Panc1 (cell line): ENCODE measurements at regions not wholly inside any gene's neighbourhood (a gene's known extent, or its start where the extent isn't known, plus 50 kb on each side); places are given as distances from the start of the nearest gene placed in this dataset.

Source experiments
- POLR2AphosphoS5 ChIP-seq: IDR thresholded peaks from 2 replicates; pipeline ENCODE4 v1.6.1; 2012; ENCODE audit warnings: mild to moderate bottlenecking, low read depth, low read length, moderate library complexity
- SIN3A ChIP-seq: IDR thresholded peaks from 2 replicates; pipeline ENCODE4 v1.6.1; 2012; ENCODE audit warnings: low read depth, mild to moderate bottlenecking, low read length, moderate library complexity, borderline replicate concordance; ENCODE audit not compliant: insufficient read depth
- TCF7L2 ChIP-seq: IDR thresholded peaks from 2 replicates; pipeline ENCODE4 v1.6.1; 2011; ENCODE audit warnings: mild to moderate bottlenecking, low read depth, low read length, inconsistent platforms
- TF ChIP-seq, protein P1 (sequence below): fragments of 450-650 bp; IDR thresholded peaks from 2 replicates; pipeline ENCODE4 v1.5.1; 2017; ENCODE audit warnings: mild to moderate bottlenecking
- TF ChIP-seq, protein P2 (sequence below), 2 experiments: IDR thresholded peaks; 2 replicates each; pipeline ENCODE4 v1.6.1; 2011 to 2012; ENCODE audit warnings: low read depth in 2 of 2, control low read depth in 1 of 2, low read length in 1 of 2, mild to moderate bottlenecking in 1 of 2, moderate library complexity in 1 of 2; ENCODE audit not compliant: insufficient read depth in 1 of 2

DNA sequence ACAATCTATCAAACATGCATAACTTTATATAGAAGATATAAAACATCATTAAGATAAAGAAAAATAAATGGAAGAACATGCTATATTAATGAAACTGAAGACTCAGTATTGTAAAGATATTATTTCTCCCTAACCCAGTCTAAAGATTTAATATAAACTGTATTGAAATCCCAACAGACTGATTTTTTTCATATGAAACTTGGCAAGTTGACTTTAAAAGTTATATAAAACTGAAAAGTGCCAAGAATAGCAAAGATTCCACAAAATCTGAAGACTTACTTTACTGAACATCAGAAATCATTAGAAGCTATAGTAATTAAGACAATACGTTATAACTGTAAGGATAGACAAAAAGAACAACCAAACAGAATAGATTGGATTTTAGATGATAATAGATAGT is 531.3 kb upstream of the MCTP2 start:
- TF ChIP-seq, protein P1, sequence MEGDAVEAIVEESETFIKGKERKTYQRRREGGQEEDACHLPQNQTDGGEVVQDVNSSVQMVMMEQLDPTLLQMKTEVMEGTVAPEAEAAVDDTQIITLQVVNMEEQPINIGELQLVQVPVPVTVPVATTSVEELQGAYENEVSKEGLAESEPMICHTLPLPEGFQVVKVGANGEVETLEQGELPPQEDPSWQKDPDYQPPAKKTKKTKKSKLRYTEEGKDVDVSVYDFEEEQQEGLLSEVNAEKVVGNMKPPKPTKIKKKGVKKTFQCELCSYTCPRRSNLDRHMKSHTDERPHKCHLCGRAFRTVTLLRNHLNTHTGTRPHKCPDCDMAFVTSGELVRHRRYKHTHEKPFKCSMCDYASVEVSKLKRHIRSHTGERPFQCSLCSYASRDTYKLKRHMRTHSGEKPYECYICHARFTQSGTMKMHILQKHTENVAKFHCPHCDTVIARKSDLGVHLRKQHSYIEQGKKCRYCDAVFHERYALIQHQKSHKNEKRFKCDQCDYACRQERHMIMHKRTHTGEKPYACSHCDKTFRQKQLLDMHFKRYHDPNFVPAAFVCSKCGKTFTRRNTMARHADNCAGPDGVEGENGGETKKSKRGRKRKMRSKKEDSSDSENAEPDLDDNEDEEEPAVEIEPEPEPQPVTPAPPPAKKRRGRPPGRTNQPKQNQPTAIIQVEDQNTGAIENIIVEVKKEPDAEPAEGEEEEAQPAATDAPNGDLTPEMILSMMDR = no peak
- TF ChIP-seq SIN3A (no peak), POLR2AphosphoS5 (no peak), TCF7L2 (no peak)
- TF ChIP-seq, protein P2, sequence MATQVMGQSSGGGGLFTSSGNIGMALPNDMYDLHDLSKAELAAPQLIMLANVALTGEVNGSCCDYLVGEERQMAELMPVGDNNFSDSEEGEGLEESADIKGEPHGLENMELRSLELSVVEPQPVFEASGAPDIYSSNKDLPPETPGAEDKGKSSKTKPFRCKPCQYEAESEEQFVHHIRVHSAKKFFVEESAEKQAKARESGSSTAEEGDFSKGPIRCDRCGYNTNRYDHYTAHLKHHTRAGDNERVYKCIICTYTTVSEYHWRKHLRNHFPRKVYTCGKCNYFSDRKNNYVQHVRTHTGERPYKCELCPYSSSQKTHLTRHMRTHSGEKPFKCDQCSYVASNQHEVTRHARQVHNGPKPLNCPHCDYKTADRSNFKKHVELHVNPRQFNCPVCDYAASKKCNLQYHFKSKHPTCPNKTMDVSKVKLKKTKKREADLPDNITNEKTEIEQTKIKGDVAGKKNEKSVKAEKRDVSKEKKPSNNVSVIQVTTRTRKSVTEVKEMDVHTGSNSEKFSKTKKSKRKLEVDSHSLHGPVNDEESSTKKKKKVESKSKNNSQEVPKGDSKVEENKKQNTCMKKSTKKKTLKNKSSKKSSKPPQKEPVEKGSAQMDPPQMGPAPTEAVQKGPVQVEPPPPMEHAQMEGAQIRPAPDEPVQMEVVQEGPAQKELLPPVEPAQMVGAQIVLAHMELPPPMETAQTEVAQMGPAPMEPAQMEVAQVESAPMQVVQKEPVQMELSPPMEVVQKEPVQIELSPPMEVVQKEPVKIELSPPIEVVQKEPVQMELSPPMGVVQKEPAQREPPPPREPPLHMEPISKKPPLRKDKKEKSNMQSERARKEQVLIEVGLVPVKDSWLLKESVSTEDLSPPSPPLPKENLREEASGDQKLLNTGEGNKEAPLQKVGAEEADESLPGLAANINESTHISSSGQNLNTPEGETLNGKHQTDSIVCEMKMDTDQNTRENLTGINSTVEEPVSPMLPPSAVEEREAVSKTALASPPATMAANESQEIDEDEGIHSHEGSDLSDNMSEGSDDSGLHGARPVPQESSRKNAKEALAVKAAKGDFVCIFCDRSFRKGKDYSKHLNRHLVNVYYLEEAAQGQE (IDR thresholded peaks at IDR 0.05; ENCODE audit: insufficient read depth in 1 of 2, low read depth in 2 of 2, low read length in 1 of 2) = no peak
